ENCODE measurements at regions not wholly inside any gene's neighbourhood (a gene's known extent, or its start where the extent isn't known, plus 50 kb on each side); places are given as distances from the start of the nearest gene placed in this dataset.

GRCh38 chr11:128345316-128345715, 242.0 kb downstream of the ETS1 start:
- no peaks in the 10 kb centered on the region for H3K4me1 Mint-ChIP-seq (ENCODE audit: low read depth, unreplicated experiment)
- TF ChIP-seq, protein P1, sequence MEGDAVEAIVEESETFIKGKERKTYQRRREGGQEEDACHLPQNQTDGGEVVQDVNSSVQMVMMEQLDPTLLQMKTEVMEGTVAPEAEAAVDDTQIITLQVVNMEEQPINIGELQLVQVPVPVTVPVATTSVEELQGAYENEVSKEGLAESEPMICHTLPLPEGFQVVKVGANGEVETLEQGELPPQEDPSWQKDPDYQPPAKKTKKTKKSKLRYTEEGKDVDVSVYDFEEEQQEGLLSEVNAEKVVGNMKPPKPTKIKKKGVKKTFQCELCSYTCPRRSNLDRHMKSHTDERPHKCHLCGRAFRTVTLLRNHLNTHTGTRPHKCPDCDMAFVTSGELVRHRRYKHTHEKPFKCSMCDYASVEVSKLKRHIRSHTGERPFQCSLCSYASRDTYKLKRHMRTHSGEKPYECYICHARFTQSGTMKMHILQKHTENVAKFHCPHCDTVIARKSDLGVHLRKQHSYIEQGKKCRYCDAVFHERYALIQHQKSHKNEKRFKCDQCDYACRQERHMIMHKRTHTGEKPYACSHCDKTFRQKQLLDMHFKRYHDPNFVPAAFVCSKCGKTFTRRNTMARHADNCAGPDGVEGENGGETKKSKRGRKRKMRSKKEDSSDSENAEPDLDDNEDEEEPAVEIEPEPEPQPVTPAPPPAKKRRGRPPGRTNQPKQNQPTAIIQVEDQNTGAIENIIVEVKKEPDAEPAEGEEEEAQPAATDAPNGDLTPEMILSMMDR (IDR thresholded peaks at IDR 0.05; ENCODE audit: partially characterized antibody, unreplicated experiment) = no peak
- no peaks in the 10 kb centered on the region for H3K27me3 Mint-ChIP-seq (ENCODE audit: unreplicated experiment)
- H3K9me3 Mint-ChIP-seq (ENCODE audit: unreplicated experiment) = no peaks in the 10 kb centered on the region
- no peak overlapping the region for H3K4me3 Mint-ChIP-seq (ENCODE audit: unreplicated experiment)
- no peak for DNase-seq
- no peak overlapping the region for H3K27ac Mint-ChIP-seq (ENCODE audit: unreplicated experiment)
- no peaks in the 10 kb centered on the region for H3K36me3 Mint-ChIP-seq (ENCODE audit: unreplicated experiment)

GRCh38 chr11:128343870-128344269, 243.5 kb downstream of the ETS1 start:
- H3K36me3 Mint-ChIP-seq (ENCODE audit: unreplicated experiment) = no peaks in the 10 kb centered on the region
- DNase-seq = no peak
- no peaks in the 10 kb centered on the region for H3K9me3 Mint-ChIP-seq (ENCODE audit: unreplicated experiment)
- H3K4me1 Mint-ChIP-seq (ENCODE audit: low read depth, unreplicated experiment) = no peaks in the 10 kb centered on the region
- no peak overlapping the region for H3K27ac Mint-ChIP-seq (ENCODE audit: unreplicated experiment)
- H3K27me3 Mint-ChIP-seq (ENCODE audit: unreplicated experiment) = no peaks in the 10 kb centered on the region
- TF ChIP-seq, protein P1 (IDR thresholded peaks at IDR 0.05; ENCODE audit: partially characterized antibody, unreplicated experiment) = no peak
- no peak overlapping the region for H3K4me3 Mint-ChIP-seq (ENCODE audit: unreplicated experiment)

DNA sequence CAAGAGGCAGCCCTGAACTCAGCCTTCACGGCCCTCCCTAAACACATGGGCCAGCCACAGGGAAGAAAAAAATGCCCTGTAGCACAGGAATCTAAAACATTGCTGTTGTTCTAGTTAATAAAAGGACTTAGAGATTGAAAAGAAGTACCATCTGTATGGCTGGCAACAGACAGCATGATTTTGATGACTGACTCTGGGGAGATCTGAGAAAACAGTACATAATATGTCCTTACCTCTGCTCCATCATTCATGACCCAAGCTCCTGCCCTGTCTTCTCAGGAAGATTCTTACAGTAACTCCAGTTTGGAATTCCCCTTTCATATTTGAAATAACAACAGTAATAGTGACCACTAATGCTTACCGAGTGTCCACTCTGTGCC, 244.2 kb downstream of the ETS1 start:
- no peak for DNase-seq
- TF ChIP-seq, protein P1 (IDR thresholded peaks at IDR 0.05; ENCODE audit: partially characterized antibody, unreplicated experiment) = no peak
- Mint-ChIP-seq H3K27ac (ENCODE audit: unreplicated experiment) (no peak overlapping the region), H3K9me3 (ENCODE audit: unreplicated experiment) (no peaks in the 10 kb centered on the region), H3K27me3 (ENCODE audit: unreplicated experiment) (no peaks in the 10 kb centered on the region), H3K36me3 (ENCODE audit: unreplicated experiment) (no peaks in the 10 kb centered on the region), H3K4me1 (ENCODE audit: low read depth, unreplicated experiment) (no peaks in the 10 kb centered on the region), H3K4me3 (ENCODE audit: unreplicated experiment) (no peak overlapping the region)

DNA sequence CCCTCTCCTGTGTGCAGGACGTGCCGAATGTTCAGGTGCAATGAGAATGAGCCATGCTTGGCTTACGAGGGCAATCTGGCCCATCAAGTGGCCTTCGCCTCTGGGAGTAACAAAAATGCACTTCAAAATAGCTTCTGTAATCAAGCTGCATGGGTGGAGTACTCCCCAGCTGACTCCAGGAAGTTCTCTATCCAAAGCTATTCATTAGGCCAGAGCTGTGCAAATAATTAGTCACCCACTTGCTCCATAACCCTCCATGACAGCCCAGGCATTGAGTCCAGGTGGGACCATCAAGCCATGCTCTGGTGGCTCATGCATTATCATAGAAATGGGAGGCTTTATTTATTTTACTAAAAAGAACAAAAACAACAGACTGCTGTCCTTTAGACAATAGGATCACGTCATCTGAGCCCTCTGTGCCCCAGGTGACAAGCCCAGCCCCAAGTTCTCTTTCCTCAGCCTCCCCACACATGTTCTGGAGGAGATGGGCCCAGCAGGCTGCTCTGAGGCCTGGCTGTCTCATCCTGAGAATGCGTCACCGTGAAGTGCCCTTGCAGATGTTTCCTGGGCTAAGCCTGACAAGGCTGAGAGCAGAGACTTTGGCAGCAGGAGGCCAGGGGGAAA, 244.7 kb downstream of the ETS1 start:
- Mint-ChIP-seq H3K36me3 (ENCODE audit: unreplicated experiment) (no peaks in the 10 kb centered on the region), H3K4me1 (ENCODE audit: low read depth, unreplicated experiment) (no peaks in the 10 kb centered on the region), H3K27ac (ENCODE audit: unreplicated experiment) (no peak overlapping the region), H3K9me3 (ENCODE audit: unreplicated experiment) (no peaks in the 10 kb centered on the region), H3K4me3 (ENCODE audit: unreplicated experiment) (no peak overlapping the region), H3K27me3 (ENCODE audit: unreplicated experiment) (no peaks in the 10 kb centered on the region)
- no peak for DNase-seq
- TF ChIP-seq, protein P1 (IDR thresholded peaks at IDR 0.05; ENCODE audit: partially characterized antibody, unreplicated experiment) = no peak

DNA sequence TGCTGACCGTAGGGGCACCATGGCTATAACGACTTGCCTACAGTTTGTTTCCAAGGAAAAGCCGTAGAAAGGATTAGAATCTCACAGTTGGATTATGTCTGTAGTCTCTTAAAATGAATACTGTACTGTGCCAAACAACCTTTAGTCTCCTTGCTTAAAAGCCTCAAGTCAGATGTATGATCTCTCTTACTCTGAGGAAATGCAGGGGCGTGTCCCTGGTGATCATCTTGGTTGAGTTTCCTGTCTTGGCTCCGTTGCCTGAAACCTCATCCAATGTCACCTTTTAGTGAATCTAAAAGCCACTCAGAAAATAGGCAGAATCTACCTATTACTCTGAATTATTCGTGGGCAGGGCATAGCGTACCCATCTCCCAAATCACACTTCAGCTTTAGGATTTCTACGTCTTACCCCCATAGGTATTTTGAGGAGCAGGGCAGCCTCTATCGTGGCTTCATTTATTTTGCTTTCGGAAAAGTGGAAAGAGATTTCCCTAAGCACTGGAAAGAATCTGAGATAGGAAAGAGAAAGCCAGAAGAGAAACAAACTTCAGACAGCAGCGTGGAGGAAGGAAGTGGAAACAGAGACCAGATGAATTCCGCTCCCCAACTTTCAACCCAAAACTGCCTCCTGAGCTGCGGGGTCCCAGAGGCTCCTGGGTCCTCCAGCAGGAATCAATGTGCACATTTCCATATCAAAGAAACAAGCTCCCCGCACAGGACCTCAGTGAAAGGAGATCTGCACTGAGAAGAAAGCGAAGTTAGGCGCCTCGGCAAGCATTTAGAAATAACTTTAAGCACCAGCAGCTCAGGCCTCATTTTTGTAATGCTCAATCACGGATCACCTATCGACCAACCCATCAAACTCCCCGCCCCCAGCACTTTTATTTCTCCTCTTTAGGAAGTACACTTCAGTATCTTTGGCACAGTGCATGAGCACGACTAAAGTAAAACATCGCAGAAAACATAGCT, 245.8 kb downstream of the ETS1 start:
- Mint-ChIP-seq H3K9me3 (ENCODE audit: unreplicated experiment) (no peaks in the 10 kb centered on the region), H3K36me3 (ENCODE audit: unreplicated experiment) (no peaks in the 10 kb centered on the region), H3K4me3 (ENCODE audit: unreplicated experiment) (no peak overlapping the region), H3K4me1 (ENCODE audit: low read depth, unreplicated experiment) (no peaks in the 10 kb centered on the region), H3K27ac (ENCODE audit: unreplicated experiment) (no peak overlapping the region), H3K27me3 (ENCODE audit: unreplicated experiment) (no peaks in the 10 kb centered on the region)
- no peak for DNase-seq
- TF ChIP-seq, protein P1 (IDR thresholded peaks at IDR 0.05; ENCODE audit: partially characterized antibody, unreplicated experiment) = no peak
